Keratinocyte (primary cell): ENCODE measurements at regions not wholly inside any gene's neighbourhood (a gene's known extent, or its start where the extent isn't known, plus 50 kb on each side); places are given as distances from the start of the nearest gene placed in this dataset.

Source experiments
- EZH2 ChIP-seq: IDR thresholded peaks from one replicate; pipeline ENCODE4 v1.6.1; 2012; ENCODE audit warnings: inconsistent platforms, mild to moderate bottlenecking, low read length, moderate library complexity
- TF ChIP-seq, protein P1 (sequence below), 3 experiments: IDR thresholded peaks in 1 of 3; conservative IDR thresholded peaks in 1 of 3; optimal IDR thresholded peaks in 1 of 3; 2 replicates in 2 of 3; 3 replicates in 1 of 3; pipeline versions ENCODE3 to v1.5.1; 2011; ENCODE audit warnings: low read length in 3 of 3, mild to moderate bottlenecking in 3 of 3, moderate library complexity in 2 of 3, control low read depth in 1 of 3, inconsistent platforms in 1 of 3; ENCODE audit not compliant: insufficient read depth in 2 of 3; ENCODE audit errors: extremely low read depth in 1 of 3

DNA sequence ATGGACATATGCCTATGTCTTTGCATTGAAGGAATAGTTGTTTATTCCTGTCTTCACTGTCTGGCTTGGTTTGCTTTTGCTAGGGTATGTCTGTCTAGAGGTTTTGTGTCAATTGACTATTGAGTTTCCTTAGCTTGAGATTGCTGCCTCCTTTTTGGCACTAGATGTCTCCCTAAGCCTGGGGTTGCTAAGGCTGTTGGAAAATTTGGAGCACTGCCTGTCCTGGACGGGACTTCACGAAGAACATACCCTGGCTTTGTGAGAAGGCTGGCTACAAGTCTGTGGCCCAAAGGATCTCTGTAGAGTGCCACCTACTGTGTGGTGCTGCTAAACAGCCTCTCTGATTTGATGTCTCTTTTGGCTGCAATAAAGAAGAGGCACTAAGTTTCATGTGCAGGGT, 183.8 kb upstream of the NUDT10 start:
- TF ChIP-seq, protein P1, sequence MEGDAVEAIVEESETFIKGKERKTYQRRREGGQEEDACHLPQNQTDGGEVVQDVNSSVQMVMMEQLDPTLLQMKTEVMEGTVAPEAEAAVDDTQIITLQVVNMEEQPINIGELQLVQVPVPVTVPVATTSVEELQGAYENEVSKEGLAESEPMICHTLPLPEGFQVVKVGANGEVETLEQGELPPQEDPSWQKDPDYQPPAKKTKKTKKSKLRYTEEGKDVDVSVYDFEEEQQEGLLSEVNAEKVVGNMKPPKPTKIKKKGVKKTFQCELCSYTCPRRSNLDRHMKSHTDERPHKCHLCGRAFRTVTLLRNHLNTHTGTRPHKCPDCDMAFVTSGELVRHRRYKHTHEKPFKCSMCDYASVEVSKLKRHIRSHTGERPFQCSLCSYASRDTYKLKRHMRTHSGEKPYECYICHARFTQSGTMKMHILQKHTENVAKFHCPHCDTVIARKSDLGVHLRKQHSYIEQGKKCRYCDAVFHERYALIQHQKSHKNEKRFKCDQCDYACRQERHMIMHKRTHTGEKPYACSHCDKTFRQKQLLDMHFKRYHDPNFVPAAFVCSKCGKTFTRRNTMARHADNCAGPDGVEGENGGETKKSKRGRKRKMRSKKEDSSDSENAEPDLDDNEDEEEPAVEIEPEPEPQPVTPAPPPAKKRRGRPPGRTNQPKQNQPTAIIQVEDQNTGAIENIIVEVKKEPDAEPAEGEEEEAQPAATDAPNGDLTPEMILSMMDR (optimal IDR thresholded peaks at IDR 0.05 in 1 of 3, IDR thresholded peaks at IDR 0.05 in 1 of 3, conservative IDR thresholded peaks at IDR 0.05 in 1 of 3; ENCODE audit: extremely low read depth in 1 of 3, insufficient read depth in 2 of 3, low read length in 3 of 3): peak in 2 of 3 experiments; percentile 24 to 40
- TF ChIP-seq EZH2: no peak
